ENCODE measurements at regions not wholly inside any gene's neighbourhood (a gene's known extent, or its start where the extent isn't known, plus 50 kb on each side); places are given as distances from the start of the nearest gene placed in this dataset.
"Not testable (repeated sequence)": the region's sequence is repeated elsewhere in the genome, so short reads cannot be mapped to it uniquely, and the experiment has no call there.

- no peak overlapping the region for H3K27ac ChIP-seq
- DNase-seq = no peak
- H3K27me3 ChIP-seq = no peaks in the 10 kb centered on the region
- 78 to 82% methylated on average over 2 of the region's 2 CpGs for WGBS, 2 donors
- TF ChIP-seq POLR2A (IDR thresholded peaks at IDR 0.05) = no peak
- no peak for TF ChIP-seq CTCF (IDR thresholded peaks at IDR 0.05)
- intact Hi-C loops (cut with DNase I) = no loop called here
- no peaks in the 10 kb centered on the region for H3K9me3 ChIP-seq
- no peaks in the 10 kb centered on the region for H3K4me1 ChIP-seq
- H3K4me3 ChIP-seq (replicated peaks in 1 of 3) = no peak overlapping the region
- no peaks in the 10 kb centered on the region for H3K36me3 ChIP-seq
Measured at GRCh38 chr4:188332265-188332664, 193.0 kb downstream of the TRIML1 start.

- WGBS, 2 donors = 96 to 98% methylated on average over 23 of the region's 23 CpGs
- H3K27ac ChIP-seq = no peak overlapping the region
- H3K27me3 ChIP-seq = no peaks in the 10 kb centered on the region
- TF ChIP-seq POLR2A (IDR thresholded peaks at IDR 0.05) (no peak), CTCF (IDR thresholded peaks at IDR 0.05) (no peak)
- H3K4me1 ChIP-seq = no peaks in the 10 kb centered on the region
- H3K9me3 ChIP-seq = no peaks in the 10 kb centered on the region
- no peak overlapping the region for H3K4me3 ChIP-seq (replicated peaks in 1 of 3)
- no peak for DNase-seq
- no peaks in the 10 kb centered on the region for H3K36me3 ChIP-seq
- intact Hi-C loops (cut with DNase I) = no loop called here
Measured at GRCh38 chr4:188336891-188337290, 197.7 kb downstream of the TRIML1 start.

DNA sequence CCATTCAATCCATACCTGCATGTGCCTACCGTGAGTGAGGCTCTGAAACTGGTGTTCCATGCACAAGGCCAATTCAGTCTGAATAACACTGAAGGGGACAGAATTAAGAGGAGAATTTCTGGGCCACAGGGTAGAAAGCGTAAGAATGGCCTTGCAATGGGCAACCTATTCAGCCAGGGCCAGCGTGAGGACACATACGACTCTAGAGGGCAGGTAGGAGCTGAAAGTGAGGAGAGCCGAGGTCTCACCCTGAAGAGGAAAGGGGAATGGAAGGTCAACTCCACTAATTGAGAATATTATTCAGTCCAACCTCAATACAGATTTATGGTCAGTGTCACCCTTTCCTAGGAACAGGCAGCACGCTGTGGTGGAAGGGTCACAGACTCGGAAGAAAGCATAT lies 202.2 kb downstream of the TRIML1 start:
- H3K4me1 ChIP-seq = no peaks in the 10 kb centered on the region
- no peak overlapping the region for H3K27ac ChIP-seq
- H3K27me3 ChIP-seq = no peaks in the 10 kb centered on the region
- 89 to 91% methylated on average over 7 of the region's 7 CpGs for WGBS, 2 donors
- no peak for TF ChIP-seq CTCF (IDR thresholded peaks at IDR 0.05)
- TF ChIP-seq POLR2A (IDR thresholded peaks at IDR 0.05) = no peak
- H3K9me3 ChIP-seq = no peaks in the 10 kb centered on the region
- intact Hi-C loops (cut with DNase I) = no loop called here
- no peaks in the 10 kb centered on the region for H3K36me3 ChIP-seq
- DNase-seq = no peak
- H3K4me3 ChIP-seq (replicated peaks in 1 of 3) = no peak overlapping the region

DNA sequence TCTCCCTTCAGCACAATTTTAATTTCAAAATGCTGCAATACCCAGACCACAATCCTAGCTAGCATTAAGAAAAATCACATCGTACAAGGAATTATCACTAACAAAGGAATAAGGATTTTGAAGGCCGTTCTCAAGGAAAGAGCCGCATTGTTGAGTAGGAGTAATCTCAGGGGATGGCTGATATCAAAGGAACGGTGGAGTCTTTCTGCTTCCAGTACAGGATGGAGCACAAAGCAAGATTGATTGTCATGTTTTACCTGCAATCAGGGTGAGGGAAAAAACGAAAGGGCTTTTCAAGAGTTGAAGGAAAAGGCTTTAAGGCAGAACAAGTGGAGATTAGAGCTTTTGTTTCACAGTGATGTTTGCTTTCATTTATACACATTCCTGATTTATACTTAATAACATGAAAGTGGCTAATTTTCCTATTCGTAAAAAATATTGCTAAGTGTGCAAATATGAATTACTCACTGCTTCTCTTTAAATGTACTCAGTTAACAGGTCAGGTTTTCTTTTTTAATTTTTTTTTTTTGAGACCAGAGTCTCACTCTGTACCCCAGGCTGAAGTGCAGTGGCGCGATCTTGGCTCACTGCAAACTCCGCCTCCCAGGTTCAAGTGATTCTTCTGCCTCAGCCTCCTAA lies 207.0 kb downstream of the TRIML1 start:
- no peak for DNase-seq
- no peak overlapping the region for H3K27ac ChIP-seq
- H3K36me3 ChIP-seq = no peaks in the 10 kb centered on the region
- intact Hi-C loops (cut with DNase I) = no loop called here
- H3K4me1 ChIP-seq = no peaks in the 10 kb centered on the region
- no peaks in the 10 kb centered on the region for H3K27me3 ChIP-seq
- H3K9me3 ChIP-seq = no peaks in the 10 kb centered on the region
- TF ChIP-seq CTCF (IDR thresholded peaks at IDR 0.05) (no peak), POLR2A (IDR thresholded peaks at IDR 0.05) (no peak)
- H3K4me3 ChIP-seq (replicated peaks in 1 of 3) = no peak overlapping the region
- 70 to 71% methylated on average over 9 of the region's 9 CpGs for WGBS, 2 donors

- DNase-seq = no peak
- H3K4me1 ChIP-seq = no peaks in the 10 kb centered on the region
- no peak overlapping the region for H3K27ac ChIP-seq
- no peak overlapping the region for H3K4me3 ChIP-seq (replicated peaks in 1 of 3)
- H3K9me3 ChIP-seq = no peaks in the 10 kb centered on the region
- no peak for TF ChIP-seq CTCF (IDR thresholded peaks at IDR 0.05)
- no peak for TF ChIP-seq POLR2A (IDR thresholded peaks at IDR 0.05)
- intact Hi-C loops (cut with DNase I) = no loop called here
- 76 to 86% methylated on average over 4 of the region's 4 CpGs for WGBS, 2 donors
- H3K27me3 ChIP-seq = no peaks in the 10 kb centered on the region
- H3K36me3 ChIP-seq = no peaks in the 10 kb centered on the region
Measured at GRCh38 chr4:188347339-188347738, 208.1 kb downstream of the TRIML1 start.

GRCh38 chr4:188349569-188349968 lies 210.3 kb downstream of the TRIML1 start:
- DNase-seq; H3K4me1 ChIP-seq; H3K27ac ChIP-seq; intact Hi-C loops (cut with DNase I); H3K9me3 ChIP-seq; H3K4me3 ChIP-seq (replicated peaks in 1 of 3); H3K27me3 ChIP-seq; H3K36me3 ChIP-seq: not testable (repeated sequence)
- WGBS, 2 donors = 86 to 91% methylated on average over 7 to 10 of the region's 10 CpGs

Measured in thyroid gland (tissue), 4 donors.